Panc1 (cell line): ENCODE measurements at regions not wholly inside any gene's neighbourhood (a gene's known extent, or its start where the extent isn't known, plus 50 kb on each side); places are given as distances from the start of the nearest gene placed in this dataset.

ENCODE experiments used
- ATAC-seq: fragments of 200-7000 bp; cut with Tn5 transposase; 2 replicates; pipeline ENCODE4 v1.9.1; 2020; ENCODE audit warnings: mild to moderate bottlenecking, moderate library complexity
- BruUV-seq: library from RNA; stranded (reverse); fragments of 400-500 nt; replicated peaks from 2 replicates; lab custom pipeline; 2021; lab: Mats Ljungman, UMichigan
- CTCF ChIA-PET: fragments of 300-600 bp; sonication (Branson Sonifier 250); formaldehyde crosslinking; loops from one replicate; lab custom pipeline; 2022; ENCODE audit warnings: antibody characterized with exemption; lab: Charles Lee
- POLR2A ChIA-PET: fragments of 300-600 bp; sonication (Branson Sonifier 250); formaldehyde crosslinking; loops from one replicate; lab custom pipeline; 2022; ENCODE audit warnings: antibody characterized with exemption; lab: Charles Lee
- DNase-seq: peaks from one replicate; pipeline ENCODE4 v3.0.0-alpha.2; 2010; ENCODE audit warnings: low read depth, low spot score
- H3K27ac ChIP-seq: 2 replicates; pipeline ENCODE4 v1.5.1; 2011; ENCODE audit warnings: mild to moderate bottlenecking, low read length, inconsistent platforms
- H3K27me3 ChIP-seq: fragments of 200-500 bp; sonication (Bioruptor generic); 2 replicates; pipeline ENCODE4 v1.6.0; 2014; ENCODE audit warnings: low read length, inconsistent platforms; ENCODE audit not compliant: control insufficient read depth, insufficient read depth
- H3K36me3 ChIP-seq: fragments of 200-500 bp; sonication (Bioruptor generic); 2 replicates; pipeline ENCODE4 v1.5.1; 2014; ENCODE audit warnings: inconsistent platforms, mild to moderate bottlenecking, low read length, moderate library complexity; ENCODE audit not compliant: control insufficient read depth, insufficient read depth
- H3K4me1 ChIP-seq: 2 replicates; pipeline ENCODE4 v1.5.1; 2011; ENCODE audit warnings: inconsistent platforms, mild to moderate bottlenecking, low read length, moderate library complexity; ENCODE audit not compliant: control insufficient read depth, insufficient read depth
- H3K4me3 ChIP-seq, 2 experiments: 2 replicates each; pipeline ENCODE4 v1.5.1; 2011 to 2012; ENCODE audit warnings: low read depth in 2 of 2, low read length in 2 of 2, mild to moderate bottlenecking in 2 of 2, inconsistent platforms in 1 of 2, moderate library complexity in 1 of 2
- H3K9me3 ChIP-seq: fragments of 200-500 bp; sonication (Bioruptor generic); 2 replicates; pipeline ENCODE4 v1.5.1; 2014; ENCODE audit warnings: low read depth, mild to moderate bottlenecking, inconsistent platforms, low read length, moderate library complexity; ENCODE audit not compliant: control insufficient read depth, insufficient read depth
- POLR2AphosphoS5 ChIP-seq: IDR thresholded peaks from 2 replicates; pipeline ENCODE4 v1.6.1; 2012; ENCODE audit warnings: mild to moderate bottlenecking, low read depth, low read length, moderate library complexity
- SIN3A ChIP-seq: IDR thresholded peaks from 2 replicates; pipeline ENCODE4 v1.6.1; 2012; ENCODE audit warnings: low read depth, mild to moderate bottlenecking, low read length, moderate library complexity, borderline replicate concordance; ENCODE audit not compliant: insufficient read depth
- TCF7L2 ChIP-seq: IDR thresholded peaks from 2 replicates; pipeline ENCODE4 v1.6.1; 2011; ENCODE audit warnings: mild to moderate bottlenecking, low read depth, low read length, inconsistent platforms
- in situ Hi-C: cut with HindIII; loops from 2 replicates; pipeline ENCODE4 v1.10.0; 2016; ENCODE audit warnings: low sequenced_read_pairs, low pct_unique_long_range_greater_than_20kb
- intact Hi-C: fragments of 100-400 bp; cut with micrococcal nuclease; formaldehyde crosslinking; loops from one replicate; pipeline ENCODE4 v1.10.0; 2022; ENCODE audit not compliant: unreplicated experiment
- TF ChIP-seq, protein P1 (sequence below), 2 experiments: IDR thresholded peaks; 2 replicates each; pipeline ENCODE4 v1.6.1; 2011 to 2012; ENCODE audit warnings: low read depth in 2 of 2, control low read depth in 1 of 2, low read length in 1 of 2, mild to moderate bottlenecking in 1 of 2, moderate library complexity in 1 of 2; ENCODE audit not compliant: insufficient read depth in 1 of 2
- TF ChIP-seq, protein P2 (sequence below): fragments of 450-650 bp; IDR thresholded peaks from 2 replicates; pipeline ENCODE4 v1.5.1; 2017; ENCODE audit warnings: mild to moderate bottlenecking

DNA sequence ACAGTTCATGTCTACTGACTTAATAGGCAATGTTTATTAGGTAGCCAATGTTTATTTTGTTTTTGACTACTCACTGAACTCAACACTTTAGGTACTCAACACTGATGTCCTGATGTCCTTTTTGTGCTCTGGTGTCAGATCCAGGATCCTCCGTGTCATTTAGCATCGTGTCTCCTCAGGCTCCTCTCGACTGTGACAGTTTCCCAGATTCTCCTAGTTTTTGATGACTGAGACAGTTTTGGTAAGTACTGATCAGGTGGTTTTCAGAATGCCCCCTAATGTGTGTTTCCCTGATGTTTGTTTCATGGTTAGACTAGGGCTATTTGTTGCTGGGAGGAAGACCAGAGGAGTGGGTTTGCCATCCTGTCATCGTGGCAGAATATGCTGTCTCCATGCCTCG, 719.7 kb upstream of the SOX11 start:
- no peaks in the 10 kb centered on the region for H3K4me1 ChIP-seq
- H3K27ac ChIP-seq: no peak overlapping the region
- DNase-seq: no peak
- in situ Hi-C loops: no loop called here
- CTCF ChIA-PET: no interaction called here
- H3K4me3 ChIP-seq: no peak overlapping the region
- H3K27me3 ChIP-seq: no peaks in the 10 kb centered on the region
- H3K36me3 ChIP-seq: no peaks in the 10 kb centered on the region
- POLR2A ChIA-PET: no interaction called here
- TF ChIP-seq, protein P1, sequence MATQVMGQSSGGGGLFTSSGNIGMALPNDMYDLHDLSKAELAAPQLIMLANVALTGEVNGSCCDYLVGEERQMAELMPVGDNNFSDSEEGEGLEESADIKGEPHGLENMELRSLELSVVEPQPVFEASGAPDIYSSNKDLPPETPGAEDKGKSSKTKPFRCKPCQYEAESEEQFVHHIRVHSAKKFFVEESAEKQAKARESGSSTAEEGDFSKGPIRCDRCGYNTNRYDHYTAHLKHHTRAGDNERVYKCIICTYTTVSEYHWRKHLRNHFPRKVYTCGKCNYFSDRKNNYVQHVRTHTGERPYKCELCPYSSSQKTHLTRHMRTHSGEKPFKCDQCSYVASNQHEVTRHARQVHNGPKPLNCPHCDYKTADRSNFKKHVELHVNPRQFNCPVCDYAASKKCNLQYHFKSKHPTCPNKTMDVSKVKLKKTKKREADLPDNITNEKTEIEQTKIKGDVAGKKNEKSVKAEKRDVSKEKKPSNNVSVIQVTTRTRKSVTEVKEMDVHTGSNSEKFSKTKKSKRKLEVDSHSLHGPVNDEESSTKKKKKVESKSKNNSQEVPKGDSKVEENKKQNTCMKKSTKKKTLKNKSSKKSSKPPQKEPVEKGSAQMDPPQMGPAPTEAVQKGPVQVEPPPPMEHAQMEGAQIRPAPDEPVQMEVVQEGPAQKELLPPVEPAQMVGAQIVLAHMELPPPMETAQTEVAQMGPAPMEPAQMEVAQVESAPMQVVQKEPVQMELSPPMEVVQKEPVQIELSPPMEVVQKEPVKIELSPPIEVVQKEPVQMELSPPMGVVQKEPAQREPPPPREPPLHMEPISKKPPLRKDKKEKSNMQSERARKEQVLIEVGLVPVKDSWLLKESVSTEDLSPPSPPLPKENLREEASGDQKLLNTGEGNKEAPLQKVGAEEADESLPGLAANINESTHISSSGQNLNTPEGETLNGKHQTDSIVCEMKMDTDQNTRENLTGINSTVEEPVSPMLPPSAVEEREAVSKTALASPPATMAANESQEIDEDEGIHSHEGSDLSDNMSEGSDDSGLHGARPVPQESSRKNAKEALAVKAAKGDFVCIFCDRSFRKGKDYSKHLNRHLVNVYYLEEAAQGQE (IDR thresholded peaks at IDR 0.05; ENCODE audit: insufficient read depth in 1 of 2, low read depth in 2 of 2, low read length in 1 of 2): no peak
- TF ChIP-seq TCF7L2: no peak
- TF ChIP-seq, protein P2, sequence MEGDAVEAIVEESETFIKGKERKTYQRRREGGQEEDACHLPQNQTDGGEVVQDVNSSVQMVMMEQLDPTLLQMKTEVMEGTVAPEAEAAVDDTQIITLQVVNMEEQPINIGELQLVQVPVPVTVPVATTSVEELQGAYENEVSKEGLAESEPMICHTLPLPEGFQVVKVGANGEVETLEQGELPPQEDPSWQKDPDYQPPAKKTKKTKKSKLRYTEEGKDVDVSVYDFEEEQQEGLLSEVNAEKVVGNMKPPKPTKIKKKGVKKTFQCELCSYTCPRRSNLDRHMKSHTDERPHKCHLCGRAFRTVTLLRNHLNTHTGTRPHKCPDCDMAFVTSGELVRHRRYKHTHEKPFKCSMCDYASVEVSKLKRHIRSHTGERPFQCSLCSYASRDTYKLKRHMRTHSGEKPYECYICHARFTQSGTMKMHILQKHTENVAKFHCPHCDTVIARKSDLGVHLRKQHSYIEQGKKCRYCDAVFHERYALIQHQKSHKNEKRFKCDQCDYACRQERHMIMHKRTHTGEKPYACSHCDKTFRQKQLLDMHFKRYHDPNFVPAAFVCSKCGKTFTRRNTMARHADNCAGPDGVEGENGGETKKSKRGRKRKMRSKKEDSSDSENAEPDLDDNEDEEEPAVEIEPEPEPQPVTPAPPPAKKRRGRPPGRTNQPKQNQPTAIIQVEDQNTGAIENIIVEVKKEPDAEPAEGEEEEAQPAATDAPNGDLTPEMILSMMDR: no peak
- no peak for TF ChIP-seq SIN3A
- no peak for TF ChIP-seq POLR2AphosphoS5
- ATAC-seq: no peak
- no TSS peak for BruUV-seq
- intact Hi-C loops: no loop called here
- H3K9me3 ChIP-seq: no peaks in the 10 kb centered on the region

DNA sequence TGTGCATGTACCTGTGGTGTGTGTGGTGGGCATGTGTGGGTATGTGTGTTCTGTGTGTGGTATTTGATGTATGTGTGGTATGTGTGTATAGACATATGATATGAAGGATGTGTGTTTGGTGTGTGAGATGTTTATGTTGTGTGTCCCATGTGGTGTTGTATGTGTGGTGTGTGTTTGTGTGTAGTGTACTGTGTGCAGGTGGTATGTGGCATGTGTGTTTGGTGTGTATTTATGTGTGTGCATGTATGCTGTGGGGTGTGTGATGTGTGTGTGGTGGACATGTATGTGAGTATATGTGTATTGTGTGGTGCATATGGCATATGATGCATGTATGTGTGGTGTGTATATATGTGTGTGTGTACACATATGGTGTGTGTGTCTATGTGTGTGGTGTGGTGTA, 718.8 kb upstream of the SOX11 start:
- BruUV-seq: no TSS peak

More for the DNA sequence above, 718.8 kb upstream of the SOX11 start:
- Histone ChIP-seq H3K36me3 (no peaks in the 10 kb centered on the region), H3K27ac (no peak overlapping the region), H3K4me1 (no peaks in the 10 kb centered on the region), H3K4me3 (no peak overlapping the region), H3K9me3 (no peaks in the 10 kb centered on the region), H3K27me3 (no peaks in the 10 kb centered on the region)
- intact Hi-C loops: no loop called here
- no peak for ATAC-seq
- POLR2A ChIA-PET: no interaction called here
- in situ Hi-C loops: no loop called here
- no peak for DNase-seq
- TF ChIP-seq TCF7L2: no peak
- TF ChIP-seq POLR2AphosphoS5: no peak
- TF ChIP-seq, protein P1 (IDR thresholded peaks at IDR 0.05; ENCODE audit: insufficient read depth in 1 of 2, low read depth in 2 of 2, low read length in 1 of 2): no peak
- TF ChIP-seq, protein P2: no peak
- TF ChIP-seq SIN3A: no peak
- CTCF ChIA-PET: no interaction called here
